Tibial nerve (tissue), 4 donors: ENCODE measurements at regions not wholly inside any gene's neighbourhood (a gene's known extent, or its start where the extent isn't known, plus 50 kb on each side); places are given as distances from the start of the nearest gene placed in this dataset.

Source experiments
- DNase-seq, 2 donors: peaks; one replicate each; pipeline ENCODE4 v3.0.0-alpha.2; 2019; ENCODE audit warnings: low spot score in 2 of 2
- H3K27ac ChIP-seq, 4 donors: fragments of 200-600 bp; sonication (generic) in 3 of 4; one replicate each; pipeline ENCODE4 v1.5.1; 2017 to 2019; ENCODE audit warnings: mild to moderate bottlenecking in 1 of 4
- H3K27me3 ChIP-seq, 2 donors: fragments of 200-600 bp; sonication (generic) in 1 of 2; one replicate each; pipeline versions ENCODE4 v1.5.1 to v1.6.0; 2017 to 2019
- H3K36me3 ChIP-seq, 3 donors: fragments of 200-600 bp; sonication (generic); one replicate each; pipeline ENCODE4 v1.5.1; 2018 to 2019
- H3K4me1 ChIP-seq, 4 donors: fragments of 200-600 bp; sonication (generic) in 3 of 4; one replicate each; pipeline ENCODE4 v1.5.1; 2017 to 2019
- H3K4me3 ChIP-seq, 4 donors: fragments of 200-600 bp; sonication (generic) in 3 of 4; one replicate each; pipeline ENCODE4 v1.5.1; 2017 to 2019; ENCODE audit warnings: mild to moderate bottlenecking in 1 of 4, moderate library complexity in 1 of 4
- H3K9me3 ChIP-seq, 4 donors: fragments of 200-600 bp; sonication (generic) in 3 of 4; one replicate each; pipeline ENCODE4 v1.5.1; 2017 to 2019
- CTCF ChIP-seq, 5 experiments: fragments of 200-600 bp in 3 of 5; fragments of 450-650 bp in 2 of 5; sonication (generic) in 3 of 5; IDR thresholded peaks; one replicate each; pipeline ENCODE4 v1.5.1; 2016 to 2019; ENCODE audit warnings: antibody characterized with exemption in 5 of 5, mild to moderate bottlenecking in 3 of 5, moderate library complexity in 2 of 5
- EP300 ChIP-seq, 2 donors: sonication (generic); formaldehyde crosslinking; IDR thresholded peaks; one replicate each; pipeline ENCODE4 v1.6.1; 2017; ENCODE audit warnings: antibody characterized with exemption in 2 of 2, mild to moderate bottlenecking in 1 of 2
- POLR2A ChIP-seq, 2 donors: fragments of 450-650 bp; IDR thresholded peaks; one replicate each; pipeline ENCODE4 v1.6.1; 2017; ENCODE audit warnings: antibody characterized with exemption in 2 of 2, mild to moderate bottlenecking in 2 of 2, moderate library complexity in 2 of 2
- WGBS, 2 donors: methylation state at CpG; one replicate each; pipeline ENCODE4 v1.1.5; 2018; 5-methylcytosine and 5-hydroxymethylcytosine counted together

GRCh38 chr12:92089559-92089958 lies 56.1 kb downstream of the BTG1 start:
- TF ChIP-seq EP300 (IDR thresholded peaks at IDR 0.05) (no peak), POLR2A (IDR thresholded peaks at IDR 0.05) (no peak), CTCF (IDR thresholded peaks at IDR 0.05) (no peak)
- DNase-seq = no peak
- Histone ChIP-seq H3K36me3 (no peaks in the 10 kb centered on the region), H3K27me3 (no peaks in the 10 kb centered on the region), H3K4me1 (peaks cover 0 to 12% (median 0%) of the 10 kb centered on the region in 4 donors), H3K27ac (no peak overlapping the region), H3K9me3 (no peaks in the 10 kb centered on the region), H3K4me3 (no peak overlapping the region)

GRCh38 chr12:92088805-92089204 lies 56.8 kb downstream of the BTG1 start:
- Histone ChIP-seq H3K36me3 (no peaks in the 10 kb centered on the region), H3K4me1 (peaks cover 0 to 12% (median 0%) of the 10 kb centered on the region in 4 donors), H3K27me3 (no peaks in the 10 kb centered on the region), H3K4me3 (no peak overlapping the region), H3K9me3 (no peaks in the 10 kb centered on the region), H3K27ac (no peak overlapping the region)
- 65 to 67% methylated on average over 2 of the region's 2 CpGs for WGBS, 2 donors
- DNase-seq = peak in 1 of 2 donors; percentile 24
- no peak for TF ChIP-seq CTCF (IDR thresholded peaks at IDR 0.05)
- no peak for TF ChIP-seq EP300 (IDR thresholded peaks at IDR 0.05)

- TF ChIP-seq EP300 (IDR thresholded peaks at IDR 0.05) (no peak), CTCF (IDR thresholded peaks at IDR 0.05) (no peak), POLR2A (IDR thresholded peaks at IDR 0.05) (no peak)
- WGBS, 2 donors = 48 to 56% methylated on average over 1 of the region's 1 CpG
- Histone ChIP-seq H3K9me3 (no peaks in the 10 kb centered on the region), H3K4me3 (no peak overlapping the region), H3K36me3 (no peaks in the 10 kb centered on the region), H3K27me3 (no peaks in the 10 kb centered on the region), H3K4me1 (peaks cover 0 to 12% (median 0%) of the 10 kb centered on the region in 4 donors), H3K27ac (no peak overlapping the region)
- no peak for DNase-seq
These were observed 60.0 kb downstream of the BTG1 start for GRCh38 chr12:92085736-92086040.

- H3K27ac ChIP-seq = no peak overlapping the region
- H3K27me3 ChIP-seq = no peaks in the 10 kb centered on the region
- H3K4me3 ChIP-seq = no peak overlapping the region
- TF ChIP-seq CTCF (IDR thresholded peaks at IDR 0.05) (no peak), POLR2A (IDR thresholded peaks at IDR 0.05) (no peak), EP300 (IDR thresholded peaks at IDR 0.05) (no peak)
- no peak for DNase-seq
- H3K9me3 ChIP-seq = no peaks in the 10 kb centered on the region
- H3K36me3 ChIP-seq = no peaks in the 10 kb centered on the region
- peaks cover 0 to 12% (median 0%) of the 10 kb centered on the region in 4 donors for H3K4me1 ChIP-seq
- 44 to 51% methylated on average over 3 of the region's 3 CpGs for WGBS, 2 donors
These were observed 60.5 kb downstream of the BTG1 start for GRCh38 chr12:92085040-92085735.

DNA sequence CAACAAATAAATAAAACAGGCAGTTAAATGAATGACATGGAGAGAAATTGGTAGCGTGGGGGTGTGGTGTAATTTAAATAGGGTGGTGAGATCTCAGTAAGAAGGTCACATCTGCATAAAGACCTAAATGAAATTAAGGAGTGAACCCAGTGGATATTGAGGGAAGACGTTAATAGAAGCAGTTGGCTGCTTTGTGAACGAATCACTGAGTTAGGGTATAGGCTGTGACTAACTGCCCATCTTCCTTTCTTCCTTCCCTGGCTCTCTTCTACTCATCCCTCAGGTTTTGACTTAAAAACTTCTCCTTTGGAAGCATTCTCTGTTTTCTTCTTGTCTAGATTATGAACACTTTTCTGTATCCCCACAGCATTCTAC lies 64.7 kb downstream of the BTG1 start:
- Histone ChIP-seq H3K9me3 (no peaks in the 10 kb centered on the region), H3K27ac (no peak overlapping the region), H3K4me3 (no peak overlapping the region), H3K27me3 (no peaks in the 10 kb centered on the region), H3K36me3 (no peaks in the 10 kb centered on the region), H3K4me1 (peaks cover 0 to 10% (median 7%) of the 10 kb centered on the region in 4 donors)
- whole genome bisulfite sequencing, 2 donors = 82 to 94% methylated on average over 3 of the region's 3 CpGs
- no peak for DNase-seq
- TF ChIP-seq EP300 (IDR thresholded peaks at IDR 0.05) = no peak
- TF ChIP-seq CTCF (IDR thresholded peaks at IDR 0.05) = no peak
- no peak for TF ChIP-seq POLR2A (IDR thresholded peaks at IDR 0.05)
